ENCODE measurements at regions not wholly inside any gene's neighbourhood (a gene's known extent, or its start where the extent isn't known, plus 50 kb on each side); places are given as distances from the start of the nearest gene placed in this dataset.

DNA sequence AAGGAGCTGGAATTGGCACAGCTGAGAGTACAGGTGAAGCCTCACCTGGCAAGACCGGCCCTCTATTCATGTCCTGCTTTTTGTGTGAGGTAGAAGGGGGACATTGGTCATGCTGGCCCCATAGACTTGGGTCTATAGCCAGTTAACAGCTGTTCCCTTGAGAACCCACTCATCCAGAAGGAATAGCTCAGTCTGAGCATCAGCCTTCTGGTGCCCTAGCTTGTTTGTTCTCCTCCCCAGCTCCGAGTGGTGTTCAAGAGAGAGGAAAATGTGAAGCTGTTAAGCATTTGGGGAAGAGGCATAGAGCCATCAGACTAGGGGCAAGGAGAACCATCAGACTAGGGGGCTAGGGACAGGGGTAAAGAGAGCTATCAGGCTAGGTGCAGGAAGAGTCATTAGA, 290.9 kb downstream of the SIPA1L2 start:
- no peak for TF ChIP-seq EP300 (IDR thresholded peaks at IDR 0.05; ENCODE audit: borderline replicate concordance in 1 of 2, low read depth in 1 of 2, low read length in 1 of 2)
- TF ChIP-seq, protein P1, sequence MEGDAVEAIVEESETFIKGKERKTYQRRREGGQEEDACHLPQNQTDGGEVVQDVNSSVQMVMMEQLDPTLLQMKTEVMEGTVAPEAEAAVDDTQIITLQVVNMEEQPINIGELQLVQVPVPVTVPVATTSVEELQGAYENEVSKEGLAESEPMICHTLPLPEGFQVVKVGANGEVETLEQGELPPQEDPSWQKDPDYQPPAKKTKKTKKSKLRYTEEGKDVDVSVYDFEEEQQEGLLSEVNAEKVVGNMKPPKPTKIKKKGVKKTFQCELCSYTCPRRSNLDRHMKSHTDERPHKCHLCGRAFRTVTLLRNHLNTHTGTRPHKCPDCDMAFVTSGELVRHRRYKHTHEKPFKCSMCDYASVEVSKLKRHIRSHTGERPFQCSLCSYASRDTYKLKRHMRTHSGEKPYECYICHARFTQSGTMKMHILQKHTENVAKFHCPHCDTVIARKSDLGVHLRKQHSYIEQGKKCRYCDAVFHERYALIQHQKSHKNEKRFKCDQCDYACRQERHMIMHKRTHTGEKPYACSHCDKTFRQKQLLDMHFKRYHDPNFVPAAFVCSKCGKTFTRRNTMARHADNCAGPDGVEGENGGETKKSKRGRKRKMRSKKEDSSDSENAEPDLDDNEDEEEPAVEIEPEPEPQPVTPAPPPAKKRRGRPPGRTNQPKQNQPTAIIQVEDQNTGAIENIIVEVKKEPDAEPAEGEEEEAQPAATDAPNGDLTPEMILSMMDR (IDR thresholded peaks at IDR 0.05): no peak
- TF ChIP-seq RAD21 (IDR thresholded peaks at IDR 0.05; ENCODE audit: low read length): no peak
- TF ChIP-seq, protein P2, sequence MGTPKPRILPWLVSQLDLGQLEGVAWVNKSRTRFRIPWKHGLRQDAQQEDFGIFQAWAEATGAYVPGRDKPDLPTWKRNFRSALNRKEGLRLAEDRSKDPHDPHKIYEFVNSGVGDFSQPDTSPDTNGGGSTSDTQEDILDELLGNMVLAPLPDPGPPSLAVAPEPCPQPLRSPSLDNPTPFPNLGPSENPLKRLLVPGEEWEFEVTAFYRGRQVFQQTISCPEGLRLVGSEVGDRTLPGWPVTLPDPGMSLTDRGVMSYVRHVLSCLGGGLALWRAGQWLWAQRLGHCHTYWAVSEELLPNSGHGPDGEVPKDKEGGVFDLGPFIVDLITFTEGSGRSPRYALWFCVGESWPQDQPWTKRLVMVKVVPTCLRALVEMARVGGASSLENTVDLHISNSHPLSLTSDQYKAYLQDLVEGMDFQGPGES (IDR thresholded peaks at IDR 0.05; ENCODE audit: low read depth, low read length): no peak
- TF ChIP-seq GABPA (IDR thresholded peaks at IDR 0.05; ENCODE audit: low read depth): no peak

All from SK-N-SH (cell line).